ENCODE measurements at regions not wholly inside any gene's neighbourhood (a gene's known extent, or its start where the extent isn't known, plus 50 kb on each side); places are given as distances from the start of the nearest gene placed in this dataset.

DNA sequence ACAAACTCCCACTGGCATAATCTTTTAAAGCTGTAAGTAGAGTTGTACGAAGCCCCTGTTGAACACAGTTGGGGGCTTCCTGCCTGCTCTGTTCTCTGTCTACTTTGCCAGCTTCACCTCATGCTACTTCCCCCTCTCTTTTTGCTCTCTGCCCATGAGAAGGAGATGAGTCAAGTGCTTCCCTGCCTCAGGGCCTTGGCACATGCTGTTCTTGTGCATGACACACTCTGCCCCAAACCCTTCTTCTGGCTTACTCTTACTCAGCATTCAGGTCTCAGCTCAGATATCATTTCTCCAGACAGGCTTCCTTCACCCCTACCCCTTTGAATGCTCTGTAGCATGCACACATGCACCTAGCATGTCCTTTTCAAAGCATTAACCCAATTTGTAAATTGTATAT, 208.8 kb downstream of the FOXD2 start:
- Mint-ChIP-seq H3K27me3 (peaks cover 24% of the 10 kb centered on the region), H3K4me3 (no peak overlapping the region), H3K9me3 (no peaks in the 10 kb centered on the region), H3K27ac (no peak overlapping the region), H3K4me1 (no peaks in the 10 kb centered on the region), H3K36me3 (ENCODE audit: low read depth) (no peaks in the 10 kb centered on the region)
- no peak for ATAC-seq (replicated peaks)

DNA sequence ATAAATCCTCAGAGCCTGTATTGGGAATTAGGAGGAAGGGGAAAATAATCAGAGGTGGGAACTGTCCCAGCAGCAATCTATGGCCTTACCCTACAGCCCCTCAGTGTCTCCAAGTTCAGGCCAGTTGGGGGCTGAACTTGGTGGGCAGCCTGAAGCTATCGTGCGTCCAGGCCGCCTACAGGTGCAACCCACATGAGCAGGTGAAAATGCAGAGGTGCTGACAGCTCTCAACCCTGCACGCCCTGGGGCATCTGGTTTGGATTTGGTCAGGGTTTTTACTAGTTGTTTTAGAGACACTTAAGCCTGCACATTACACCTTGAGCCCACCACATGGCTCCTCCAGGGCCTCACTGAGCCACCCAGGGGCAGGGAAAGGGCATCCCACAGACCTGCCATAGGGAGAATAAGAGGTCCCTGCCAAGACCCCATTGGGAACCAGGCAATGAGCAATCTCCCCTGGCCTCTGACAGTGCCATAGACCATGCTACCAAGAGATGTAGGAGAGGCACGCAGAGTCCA, 209.5 kb downstream of the FOXD2 start:
- no peaks in the 10 kb centered on the region for H3K36me3 Mint-ChIP-seq (ENCODE audit: low read depth)
- H3K4me3 Mint-ChIP-seq = no peak overlapping the region
- H3K4me1 Mint-ChIP-seq = no peaks in the 10 kb centered on the region
- no peak overlapping the region for H3K27ac Mint-ChIP-seq
- no peaks in the 10 kb centered on the region for H3K9me3 Mint-ChIP-seq
- peaks cover 22% of the 10 kb centered on the region for H3K27me3 Mint-ChIP-seq
- ATAC-seq (replicated peaks) = no peak

- Mint-ChIP-seq H3K27me3 (peaks cover 23% of the 10 kb centered on the region), H3K27ac (no peak overlapping the region), H3K4me3 (no peak overlapping the region), H3K4me1 (no peaks in the 10 kb centered on the region), H3K36me3 (ENCODE audit: low read depth) (no peaks in the 10 kb centered on the region), H3K9me3 (no peaks in the 10 kb centered on the region)
- ATAC-seq (replicated peaks) = no peak
Observed at GRCh38 chr1:47650205-47650604, 212.4 kb downstream of the FOXD2 start.

DNA sequence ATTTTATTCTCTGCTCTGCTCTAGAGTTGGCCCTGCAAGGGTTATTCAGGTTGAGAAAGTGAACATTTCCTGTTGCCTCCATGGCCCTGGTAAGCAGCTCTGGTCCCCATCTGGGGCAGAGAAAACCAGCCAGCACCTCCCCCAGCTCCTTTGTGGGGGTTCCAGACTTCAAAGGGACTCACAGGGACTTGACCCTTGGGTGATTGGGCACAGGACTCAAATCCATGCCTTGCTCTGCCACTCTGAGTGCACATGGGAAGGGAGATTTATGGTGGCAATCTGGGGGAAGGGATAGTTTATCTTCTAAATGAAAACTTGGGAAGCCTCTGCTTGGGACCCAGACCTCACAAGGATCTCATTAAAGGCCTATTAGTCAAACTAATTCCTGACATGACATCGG, 212.8 kb downstream of the FOXD2 start:
- Mint-ChIP-seq H3K4me1 (no peaks in the 10 kb centered on the region), H3K27me3 (peaks cover 24% of the 10 kb centered on the region), H3K27ac (no peak overlapping the region), H3K9me3 (no peaks in the 10 kb centered on the region), H3K4me3 (no peak overlapping the region), H3K36me3 (ENCODE audit: low read depth) (no peaks in the 10 kb centered on the region)
- ATAC-seq (replicated peaks) = no peak

DNA sequence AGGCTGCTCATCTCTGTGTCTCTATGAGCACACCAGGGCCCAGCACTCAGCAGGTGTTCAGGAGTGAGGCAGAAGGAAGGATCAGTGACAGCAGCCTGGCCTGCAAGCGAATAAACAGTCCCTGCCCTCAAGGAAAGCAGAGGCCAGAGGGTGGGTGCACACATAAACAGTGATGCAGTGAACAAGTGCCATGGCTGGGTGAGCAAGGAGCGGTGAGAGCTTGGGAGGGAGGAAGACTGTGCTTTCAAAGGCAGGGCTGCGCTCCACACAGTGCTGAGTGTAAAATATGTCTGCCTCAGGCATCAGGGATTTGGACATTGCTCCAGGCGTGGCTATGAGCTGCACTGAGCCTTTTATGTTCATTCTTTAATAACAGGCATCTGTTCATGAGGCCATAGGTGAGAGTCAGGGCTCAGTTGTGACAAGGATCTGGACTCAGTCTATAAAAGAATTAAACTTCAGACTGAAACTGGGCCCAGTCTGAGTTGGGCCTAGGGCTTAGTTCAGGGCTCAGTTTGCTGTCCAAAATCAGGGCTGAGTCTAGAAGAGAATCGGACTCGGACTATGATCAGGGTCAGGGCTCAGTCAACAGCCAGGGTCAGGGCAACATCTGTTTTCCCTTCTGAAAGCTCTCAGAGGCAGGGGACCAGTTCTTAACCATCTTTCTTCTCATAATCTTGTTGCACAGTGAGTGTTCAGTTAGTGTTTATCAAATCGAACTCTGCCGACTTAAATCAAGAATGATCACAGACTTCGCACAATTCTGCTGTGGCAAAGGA, 213.7 kb downstream of the FOXD2 start:
- no peaks in the 10 kb centered on the region for H3K4me1 Mint-ChIP-seq
- H3K9me3 Mint-ChIP-seq = no peaks in the 10 kb centered on the region

DNA sequence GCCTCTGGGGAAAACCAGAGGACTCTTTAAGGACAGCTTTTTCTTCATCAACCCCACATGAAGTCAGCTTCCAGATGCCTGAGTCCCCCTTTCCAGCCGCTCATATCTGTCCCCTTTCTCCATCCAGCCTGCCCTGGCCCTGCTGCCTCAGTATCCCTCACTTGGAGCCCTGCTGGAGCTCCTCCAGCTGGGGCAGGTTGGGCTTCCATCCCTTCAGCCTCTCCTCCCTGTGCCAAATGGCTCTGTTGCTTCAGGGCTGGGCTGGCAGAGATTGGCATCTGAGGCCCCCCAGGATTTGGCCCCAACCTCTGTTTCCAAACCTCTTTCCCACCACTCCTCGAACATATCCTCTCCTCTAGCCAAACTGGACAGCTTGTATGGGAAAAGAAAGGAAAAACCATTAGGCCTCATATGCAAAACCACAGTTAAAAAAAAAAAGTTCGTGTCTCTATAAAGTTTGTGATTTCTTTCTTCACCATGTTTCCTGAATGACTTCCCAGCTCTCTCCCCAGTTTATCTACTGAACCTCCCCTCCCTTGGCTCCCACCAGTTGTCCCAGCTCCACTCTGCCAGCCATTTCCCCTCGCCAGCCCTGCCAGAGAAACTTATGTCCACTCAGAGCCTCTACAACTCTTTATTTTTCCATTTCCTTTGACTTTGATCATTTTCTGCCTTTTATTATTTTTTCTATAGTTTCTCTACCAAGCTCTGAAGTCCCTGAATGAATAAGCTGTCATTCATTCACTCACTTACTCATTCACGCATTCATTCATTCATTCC, 217.9 kb downstream of the FOXD2 start:
- Mint-ChIP-seq H3K27ac (no peak overlapping the region), H3K4me1 (no peaks in the 10 kb centered on the region), H3K9me3 (no peaks in the 10 kb centered on the region), H3K27me3 (peaks cover 33% of the 10 kb centered on the region), H3K36me3 (ENCODE audit: low read depth) (no peaks in the 10 kb centered on the region), H3K4me3 (no peak overlapping the region)
- ATAC-seq (replicated peaks) = no peak

More for the DNA sequence above, 213.7 kb downstream of the FOXD2 start:
- Mint-ChIP-seq H3K27ac (no peak overlapping the region), H3K4me3 (no peak overlapping the region), H3K36me3 (ENCODE audit: low read depth) (no peaks in the 10 kb centered on the region), H3K27me3 (peaks cover 31% of the 10 kb centered on the region)
- ATAC-seq (replicated peaks) = no peak

DNA sequence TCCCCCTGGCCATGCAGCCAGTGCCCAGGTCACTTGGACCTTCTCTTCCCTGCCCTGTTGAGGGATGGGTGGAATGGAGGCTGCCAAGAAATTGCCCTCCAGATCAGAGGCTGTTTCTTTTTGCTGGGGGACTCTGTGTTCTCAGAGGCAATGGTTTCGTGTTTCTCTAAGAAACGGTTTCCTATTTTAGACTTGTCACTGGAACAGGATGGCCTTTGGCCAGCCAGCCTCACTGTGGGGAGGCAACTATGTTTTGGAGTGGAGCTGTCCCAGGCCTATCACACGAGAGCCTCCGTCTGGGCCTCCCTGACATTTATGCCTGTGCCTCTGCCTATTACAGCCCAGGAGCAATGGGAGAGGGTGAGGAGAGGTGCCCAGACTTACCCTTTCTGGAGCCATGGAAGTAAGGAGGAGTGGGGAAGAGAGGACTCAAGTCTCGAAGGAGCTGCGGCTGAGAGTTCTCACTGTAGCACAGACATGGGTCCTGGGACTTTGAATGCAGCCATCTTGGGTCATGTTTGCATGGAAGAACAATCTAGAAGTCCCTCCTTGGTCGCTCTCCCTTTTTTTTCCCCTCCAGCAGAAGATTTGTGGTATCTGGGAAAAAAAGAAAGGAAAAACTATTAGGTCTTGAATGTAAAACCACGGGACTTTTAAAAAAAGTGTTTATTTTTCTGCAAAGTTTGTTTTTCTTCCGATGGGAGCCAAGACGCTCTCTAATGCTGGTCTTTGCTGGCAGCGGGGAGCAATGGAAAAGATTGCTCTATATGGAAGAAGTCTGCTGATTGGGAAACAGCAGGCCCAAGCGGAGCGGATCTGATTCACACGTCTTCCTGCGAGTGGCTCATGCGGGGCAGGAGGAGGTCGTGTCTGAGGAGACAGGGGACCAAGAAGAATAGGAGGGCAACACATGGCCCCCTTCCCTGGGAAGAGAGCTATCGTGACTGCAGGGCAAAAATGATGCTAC, 219.2 kb downstream of the FOXD2 start:
- no peak overlapping the region for H3K4me3 Mint-ChIP-seq
- ATAC-seq (replicated peaks) = no peak

DNA sequence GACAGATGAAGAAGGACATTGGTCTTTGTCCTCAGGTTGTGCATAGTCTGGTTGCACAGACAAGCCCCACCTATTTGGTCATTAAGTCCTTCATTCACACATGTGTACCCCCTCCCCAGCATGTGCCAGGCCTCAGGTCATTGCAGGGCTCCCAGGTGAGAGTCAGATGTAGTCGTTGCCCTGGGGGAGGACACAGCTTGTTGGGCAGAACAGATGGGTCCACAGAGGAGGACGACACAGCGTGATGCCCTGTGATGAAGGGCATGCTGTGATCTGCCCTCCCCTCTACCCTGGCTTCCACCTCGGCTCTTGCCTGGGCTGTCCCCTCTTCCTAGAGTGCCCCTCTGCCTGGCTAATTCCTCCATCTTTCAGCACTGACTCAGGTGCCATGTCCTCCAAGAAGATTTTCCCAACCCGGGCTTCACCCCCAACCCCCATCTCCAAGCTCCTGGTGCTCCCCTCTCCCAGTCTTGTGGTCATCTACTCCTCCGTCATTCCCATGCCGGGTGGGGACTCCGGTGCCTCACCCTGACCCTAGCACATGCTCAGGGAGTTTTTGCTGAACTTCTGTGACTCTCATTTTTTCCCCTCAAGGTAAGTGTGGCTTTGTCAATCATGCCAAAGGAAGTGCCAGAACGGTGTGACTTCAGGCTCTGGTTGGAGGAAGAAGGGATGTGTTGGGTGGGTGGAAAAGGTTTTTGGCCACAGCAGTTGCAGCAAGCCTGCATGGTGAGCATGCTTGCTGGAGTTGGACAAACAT, 220.5 kb downstream of the FOXD2 start:
- H3K9me3 Mint-ChIP-seq = no peaks in the 10 kb centered on the region
- peaks cover 28% of the 10 kb centered on the region for H3K27me3 Mint-ChIP-seq
- H3K27ac Mint-ChIP-seq = no peak overlapping the region
- no peak overlapping the region for H3K4me3 Mint-ChIP-seq
- no peak for ATAC-seq (replicated peaks)
- no peaks in the 10 kb centered on the region for H3K36me3 Mint-ChIP-seq (ENCODE audit: low read depth)
- no peaks in the 10 kb centered on the region for H3K4me1 Mint-ChIP-seq

More for the DNA sequence above, 219.2 kb downstream of the FOXD2 start:
- no peaks in the 10 kb centered on the region for H3K9me3 Mint-ChIP-seq
- H3K27ac Mint-ChIP-seq = no peak overlapping the region
- H3K27me3 Mint-ChIP-seq = peaks cover 28% of the 10 kb centered on the region
- H3K36me3 Mint-ChIP-seq (ENCODE audit: low read depth) = no peaks in the 10 kb centered on the region
- H3K4me1 Mint-ChIP-seq = no peaks in the 10 kb centered on the region

- H3K27ac Mint-ChIP-seq = no peak overlapping the region
- no peaks in the 10 kb centered on the region for H3K36me3 Mint-ChIP-seq (ENCODE audit: low read depth)
- H3K9me3 Mint-ChIP-seq = no peaks in the 10 kb centered on the region
- ATAC-seq (replicated peaks) = no peak
- H3K27me3 Mint-ChIP-seq = peaks cover 28% of the 10 kb centered on the region
- H3K4me1 Mint-ChIP-seq = no peaks in the 10 kb centered on the region
- H3K4me3 Mint-ChIP-seq = no peak overlapping the region
Observed at GRCh38 chr1:47659146-47659545, 221.3 kb downstream of the FOXD2 start.

DNA sequence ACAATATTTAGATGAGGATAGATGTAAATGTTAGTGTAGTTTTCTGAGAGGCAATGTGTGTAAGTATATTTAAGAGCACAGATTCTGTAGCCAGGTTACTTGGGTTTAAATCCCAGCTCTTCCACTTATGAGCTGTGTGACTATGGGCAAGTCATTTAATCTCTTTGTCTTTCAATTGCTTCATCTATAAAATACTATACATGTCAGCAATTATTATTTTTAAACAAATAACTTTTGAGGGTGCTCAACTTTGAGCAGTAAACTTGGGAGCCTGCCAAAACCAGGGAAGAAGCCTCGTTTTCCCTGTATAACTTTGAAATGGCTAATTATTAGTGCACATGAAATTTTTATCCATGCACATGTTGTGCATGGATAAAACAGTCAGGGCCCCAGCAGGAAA, 222.8 kb downstream of the FOXD2 start:
- no peak overlapping the region for H3K4me3 Mint-ChIP-seq
- no peaks in the 10 kb centered on the region for H3K4me1 Mint-ChIP-seq
- H3K9me3 Mint-ChIP-seq = no peaks in the 10 kb centered on the region
- H3K27ac Mint-ChIP-seq = no peak overlapping the region
- H3K36me3 Mint-ChIP-seq (ENCODE audit: low read depth) = no peaks in the 10 kb centered on the region
- ATAC-seq (replicated peaks) = no peak
- peaks cover 22% of the 10 kb centered on the region for H3K27me3 Mint-ChIP-seq

DNA sequence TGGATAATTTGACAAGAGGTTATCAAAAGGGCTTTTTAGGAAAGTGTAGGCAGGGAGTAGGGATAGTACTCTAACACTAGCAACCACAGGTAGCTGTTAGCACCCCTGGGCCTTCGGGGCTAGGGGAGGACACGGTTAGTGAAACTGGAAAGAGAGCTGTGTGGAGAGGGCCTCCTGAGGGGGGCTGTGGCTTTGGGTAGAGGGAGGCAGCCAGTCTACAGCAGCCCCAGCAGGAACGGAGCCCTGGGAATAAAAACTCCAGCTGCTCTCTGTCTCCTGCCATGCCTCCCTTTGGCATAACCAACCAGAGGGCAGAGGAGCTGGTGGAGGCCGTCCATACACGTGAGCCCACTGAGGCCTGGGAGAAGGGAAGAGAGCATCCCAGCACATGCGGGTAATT, 223.2 kb downstream of the FOXD2 start:
- H3K27ac Mint-ChIP-seq = no peak overlapping the region
- H3K9me3 Mint-ChIP-seq = no peaks in the 10 kb centered on the region
- H3K4me1 Mint-ChIP-seq = no peaks in the 10 kb centered on the region
- no peaks in the 10 kb centered on the region for H3K36me3 Mint-ChIP-seq (ENCODE audit: low read depth)
- no peak for ATAC-seq (replicated peaks)
- H3K4me3 Mint-ChIP-seq = no peak overlapping the region
- H3K27me3 Mint-ChIP-seq = peaks cover 18% of the 10 kb centered on the region

DNA sequence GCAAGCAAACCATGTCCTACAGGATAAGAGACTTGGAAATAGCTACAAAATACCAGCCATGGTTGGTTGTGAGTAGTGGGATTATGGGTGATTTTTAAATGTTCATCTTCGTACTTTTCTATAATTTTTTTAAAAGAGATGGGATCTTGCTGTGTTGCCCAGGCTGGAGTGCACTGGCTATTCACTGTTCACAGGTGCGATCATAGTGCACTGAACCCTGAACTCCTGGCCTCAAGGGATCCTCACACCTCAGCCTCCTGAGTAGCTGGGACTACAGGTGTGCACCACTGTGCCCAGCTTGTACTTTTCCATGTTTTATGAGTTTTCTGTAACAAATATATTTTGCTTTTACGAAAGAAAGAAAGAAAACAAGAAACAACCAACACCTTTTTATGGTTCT, 224.2 kb downstream of the FOXD2 start:
- Mint-ChIP-seq H3K4me3 (no peak overlapping the region), H3K27me3 (peaks cover 11% of the 10 kb centered on the region), H3K4me1 (no peaks in the 10 kb centered on the region), H3K9me3 (no peaks in the 10 kb centered on the region), H3K36me3 (ENCODE audit: low read depth) (no peaks in the 10 kb centered on the region), H3K27ac (no peak overlapping the region)
- ATAC-seq (replicated peaks) = no peak

- ATAC-seq (replicated peaks) = peak; percentile 34
- Mint-ChIP-seq H3K27me3 (peaks cover 8% of the 10 kb centered on the region), H3K4me3 (no peak overlapping the region), H3K36me3 (ENCODE audit: low read depth) (no peaks in the 10 kb centered on the region), H3K4me1 (no peaks in the 10 kb centered on the region), H3K27ac (no peak overlapping the region), H3K9me3 (no peaks in the 10 kb centered on the region)
Observed at GRCh38 chr1:47663286-47663685, 225.4 kb downstream of the FOXD2 start.

- H3K27me3 Mint-ChIP-seq = peaks cover 2% of the 10 kb centered on the region
- no peak overlapping the region for H3K27ac Mint-ChIP-seq
- H3K9me3 Mint-ChIP-seq = no peaks in the 10 kb centered on the region
- H3K4me3 Mint-ChIP-seq = no peak overlapping the region
- no peaks in the 10 kb centered on the region for H3K36me3 Mint-ChIP-seq (ENCODE audit: low read depth)
- ATAC-seq (replicated peaks) = no peak
- no peaks in the 10 kb centered on the region for H3K4me1 Mint-ChIP-seq
Observed at GRCh38 chr1:47664356-47664755, 226.5 kb downstream of the FOXD2 start.

Data from activated T-helper 17 cell treated with anti-CD3 and anti-CD28 coated beads, Interleukin-2, amount 50 U/mL, for 72 hours (primary cell).